Adrenal gland (tissue), 5 donors: ENCODE measurements at regions not wholly inside any gene's neighbourhood (a gene's known extent, or its start where the extent isn't known, plus 50 kb on each side); places are given as distances from the start of the nearest gene placed in this dataset.

Experiments
- POLR2A ChIP-seq, 2 donors: fragments of 450-650 bp; IDR thresholded peaks; one replicate each; pipeline ENCODE4 v1.6.1; 2017; ENCODE audit warnings: antibody characterized with exemption in 2 of 2, mild to moderate bottlenecking in 2 of 2, moderate library complexity in 1 of 2
- TF ChIP-seq, protein P1 (sequence below), 6 experiments: fragments of 450-650 bp in 4 of 6; fragments of 200-600 bp in 2 of 6; sonication (generic) in 1 of 6; IDR thresholded peaks; 1 replicate in 5 of 6; 2 replicates in 1 of 6; pipeline versions ENCODE4 v1.5.1 to v1.8.0; 2016 to 2021; ENCODE audit warnings: antibody characterized with exemption in 6 of 6, mild to moderate bottlenecking in 2 of 6, moderate library complexity in 1 of 6
- donor health status: DM: no; HTN: no; CAD: no.

DNA sequence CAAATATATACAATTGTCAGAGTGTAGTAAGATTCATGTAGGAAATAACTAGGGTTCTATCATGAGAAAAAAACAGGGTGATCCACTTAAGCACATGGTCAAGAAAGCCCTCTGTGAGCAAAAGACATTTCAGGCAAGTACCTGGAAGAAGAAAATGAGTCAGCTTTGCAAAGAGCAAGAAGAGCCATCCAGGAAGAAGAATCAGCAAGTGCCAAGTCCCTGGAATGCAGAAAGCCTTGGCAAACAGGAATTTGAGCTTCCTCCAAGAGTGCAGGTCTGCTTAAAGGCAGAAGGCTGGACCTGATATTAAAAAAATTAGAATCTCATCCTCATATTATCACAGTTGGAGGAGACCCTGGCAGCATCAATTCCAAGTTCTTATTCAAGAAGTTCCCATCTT, 188.5 kb upstream of the CELF4 start:
- TF ChIP-seq, protein P1, sequence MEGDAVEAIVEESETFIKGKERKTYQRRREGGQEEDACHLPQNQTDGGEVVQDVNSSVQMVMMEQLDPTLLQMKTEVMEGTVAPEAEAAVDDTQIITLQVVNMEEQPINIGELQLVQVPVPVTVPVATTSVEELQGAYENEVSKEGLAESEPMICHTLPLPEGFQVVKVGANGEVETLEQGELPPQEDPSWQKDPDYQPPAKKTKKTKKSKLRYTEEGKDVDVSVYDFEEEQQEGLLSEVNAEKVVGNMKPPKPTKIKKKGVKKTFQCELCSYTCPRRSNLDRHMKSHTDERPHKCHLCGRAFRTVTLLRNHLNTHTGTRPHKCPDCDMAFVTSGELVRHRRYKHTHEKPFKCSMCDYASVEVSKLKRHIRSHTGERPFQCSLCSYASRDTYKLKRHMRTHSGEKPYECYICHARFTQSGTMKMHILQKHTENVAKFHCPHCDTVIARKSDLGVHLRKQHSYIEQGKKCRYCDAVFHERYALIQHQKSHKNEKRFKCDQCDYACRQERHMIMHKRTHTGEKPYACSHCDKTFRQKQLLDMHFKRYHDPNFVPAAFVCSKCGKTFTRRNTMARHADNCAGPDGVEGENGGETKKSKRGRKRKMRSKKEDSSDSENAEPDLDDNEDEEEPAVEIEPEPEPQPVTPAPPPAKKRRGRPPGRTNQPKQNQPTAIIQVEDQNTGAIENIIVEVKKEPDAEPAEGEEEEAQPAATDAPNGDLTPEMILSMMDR (IDR thresholded peaks at IDR 0.05) = no peak
- TF ChIP-seq POLR2A (IDR thresholded peaks at IDR 0.05) = no peak
